ENCODE measurements at regions not wholly inside any gene's neighbourhood (a gene's known extent, or its start where the extent isn't known, plus 50 kb on each side); places are given as distances from the start of the nearest gene placed in this dataset.

DNA sequence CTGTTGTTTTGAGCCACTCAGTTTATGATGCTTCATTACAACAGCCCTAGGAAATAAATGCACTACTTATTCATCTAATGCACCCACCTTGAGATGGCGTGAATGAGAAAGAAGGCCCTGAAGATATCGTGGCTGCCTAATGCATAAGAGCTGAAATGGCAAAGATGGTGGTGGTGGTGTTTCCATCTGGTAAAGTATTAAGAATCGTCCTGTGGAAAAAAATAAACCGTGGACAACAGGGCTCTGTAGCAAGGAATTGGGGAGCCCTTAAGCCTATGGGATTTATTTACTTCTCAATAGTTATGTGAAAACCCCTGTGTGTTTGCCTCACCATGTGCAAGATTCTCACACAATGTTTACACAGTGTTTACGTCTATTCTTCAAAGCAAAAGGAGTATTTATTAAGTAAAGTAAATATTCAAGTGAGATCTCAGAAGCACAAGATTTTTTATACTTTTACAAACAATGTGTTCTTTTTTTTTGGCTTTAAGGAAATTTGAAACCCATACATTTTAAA is 1555.2 kb upstream of the FLRT2 start:
- TF ChIP-seq CTCF (IDR thresholded peaks at IDR 0.05; ENCODE audit: poor library complexity, severe bottlenecking): no peak
- no peak for TF ChIP-seq EP300 (conservative IDR thresholded peaks at IDR 0.05; ENCODE audit: poor library complexity, severe bottlenecking)
- TF ChIP-seq POLR2AphosphoS5 (IDR thresholded peaks at IDR 0.05): no peak
